Psoas muscle (tissue), 7 donors: ENCODE measurements at regions not wholly inside any gene's neighbourhood (a gene's known extent, or its start where the extent isn't known, plus 50 kb on each side); places are given as distances from the start of the nearest gene placed in this dataset.

ENCODE experiments used
- ATAC-seq, 4 donors: fragments of 200-7000 bp; cut with Tn5 transposase; one replicate each; pipeline ENCODE4 v1.9.1; 2020; ENCODE audit warnings: moderate library complexity in 3 of 4, mild to moderate bottlenecking in 2 of 4
- DNase-seq, 2 donors: peaks; one replicate each; pipeline ENCODE4 v3.0.0-alpha.2; 2020
- H3K27ac ChIP-seq: fragments of 200-600 bp; one replicate; pipeline ENCODE4 v1.8.0; 2022
- H3K27me3 ChIP-seq, 3 donors: fragments of 200-600 bp in 1 of 3; one replicate each; pipeline versions ENCODE4 v1.6.1 to v1.8.0; 2013 to 2022; ENCODE audit warnings: low read length in 2 of 3, mild to moderate bottlenecking in 2 of 3, moderate library complexity in 1 of 3; ENCODE audit not compliant: insufficient read depth in 3 of 3
- H3K36me3 ChIP-seq, 2 donors: fragments of 200-600 bp in 1 of 2; one replicate each; pipeline versions ENCODE4 v1.6.1 to v1.8.0; 2013 to 2022; ENCODE audit warnings: low read depth in 1 of 2, mild to moderate bottlenecking in 1 of 2, moderate library complexity in 1 of 2; ENCODE audit not compliant: insufficient read depth in 1 of 2
- H3K4me1 ChIP-seq: fragments of 200-600 bp; one replicate; pipeline ENCODE4 v1.8.0; 2022
- H3K4me3 ChIP-seq: fragments of 200-600 bp; one replicate; pipeline ENCODE4 v1.8.0; 2022; ENCODE audit warnings: mild to moderate bottlenecking
- H3K9me3 ChIP-seq: fragments of 200-600 bp; one replicate; pipeline ENCODE4 v1.8.0; 2022
- WGBS, 3 donors: extraction: QIAGEN DNeasy Blood & Tissue Kit; methylation state at CpG; one replicate each; pipeline versions ENCODE4 v1.1.6 to v1.1.7; 2013; 5-methylcytosine and 5-hydroxymethylcytosine counted together
- intact Hi-C, 2 donors: fragments of 100-400 bp; cut with DNase I; formaldehyde crosslinking; loops; one replicate each; pipeline versions ENCODE4 v1.11.0 to v1.14.2; 2022
- TF ChIP-seq, protein P1 (sequence below): fragments of 200-600 bp; IDR thresholded peaks from one replicate; pipeline ENCODE4 v1.8.0; 2022; ENCODE audit warnings: antibody characterized with exemption
- donor health status: healthy with polysubstance abuse.
- donor health status: DM: no; HTN: no; CAD: no; lungs with moderate emphysema.
- donor health status: Bipolar disorder and iron deficiency.
- donor health status: healthy.
- donor health status: DM: yes; HTN: yes; CAD: no.
- donor health status: DM: no; HTN: no; CAD: no.
- donor health status: DM: yes; HTN: yes; CAD: no.

DNA sequence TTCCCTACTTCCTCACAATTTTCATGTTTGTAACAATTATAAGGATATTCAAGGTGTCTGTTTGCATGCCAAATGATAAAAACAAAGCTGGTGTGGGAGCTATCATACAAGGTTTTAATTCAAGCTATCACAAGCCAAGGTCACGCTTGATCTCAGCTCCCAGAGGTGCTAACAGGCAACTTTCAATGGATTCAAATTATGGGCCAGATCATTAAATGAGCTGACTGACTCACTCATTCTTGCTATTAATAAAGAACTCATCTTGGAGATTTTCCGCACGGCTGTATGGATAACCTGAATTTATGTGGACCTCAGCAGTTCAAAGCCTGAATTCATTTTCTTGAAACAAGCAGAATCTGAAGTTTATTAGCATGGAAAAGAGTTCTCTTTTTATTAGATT, 267.3 kb upstream of the CDH6 start:
- no peak overlapping the region for H3K27ac ChIP-seq
- no peak overlapping the region for H3K4me3 ChIP-seq
- H3K4me1 ChIP-seq, result no peaks in the 10 kb centered on the region
- H3K9me3 ChIP-seq, result no peaks in the 10 kb centered on the region
- DNase-seq (no peak), ATAC-seq (no peak)
- intact Hi-C loops, result no loop called here
- WGBS, 3 donors, result 68 to 84% (median 71%) methylated on average over 3 of the region's 3 CpGs
- no peaks in the 10 kb centered on the region for H3K27me3 ChIP-seq
- H3K36me3 ChIP-seq, result no peaks in the 10 kb centered on the region
- TF ChIP-seq, protein P1, sequence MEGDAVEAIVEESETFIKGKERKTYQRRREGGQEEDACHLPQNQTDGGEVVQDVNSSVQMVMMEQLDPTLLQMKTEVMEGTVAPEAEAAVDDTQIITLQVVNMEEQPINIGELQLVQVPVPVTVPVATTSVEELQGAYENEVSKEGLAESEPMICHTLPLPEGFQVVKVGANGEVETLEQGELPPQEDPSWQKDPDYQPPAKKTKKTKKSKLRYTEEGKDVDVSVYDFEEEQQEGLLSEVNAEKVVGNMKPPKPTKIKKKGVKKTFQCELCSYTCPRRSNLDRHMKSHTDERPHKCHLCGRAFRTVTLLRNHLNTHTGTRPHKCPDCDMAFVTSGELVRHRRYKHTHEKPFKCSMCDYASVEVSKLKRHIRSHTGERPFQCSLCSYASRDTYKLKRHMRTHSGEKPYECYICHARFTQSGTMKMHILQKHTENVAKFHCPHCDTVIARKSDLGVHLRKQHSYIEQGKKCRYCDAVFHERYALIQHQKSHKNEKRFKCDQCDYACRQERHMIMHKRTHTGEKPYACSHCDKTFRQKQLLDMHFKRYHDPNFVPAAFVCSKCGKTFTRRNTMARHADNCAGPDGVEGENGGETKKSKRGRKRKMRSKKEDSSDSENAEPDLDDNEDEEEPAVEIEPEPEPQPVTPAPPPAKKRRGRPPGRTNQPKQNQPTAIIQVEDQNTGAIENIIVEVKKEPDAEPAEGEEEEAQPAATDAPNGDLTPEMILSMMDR, result no peak

DNA sequence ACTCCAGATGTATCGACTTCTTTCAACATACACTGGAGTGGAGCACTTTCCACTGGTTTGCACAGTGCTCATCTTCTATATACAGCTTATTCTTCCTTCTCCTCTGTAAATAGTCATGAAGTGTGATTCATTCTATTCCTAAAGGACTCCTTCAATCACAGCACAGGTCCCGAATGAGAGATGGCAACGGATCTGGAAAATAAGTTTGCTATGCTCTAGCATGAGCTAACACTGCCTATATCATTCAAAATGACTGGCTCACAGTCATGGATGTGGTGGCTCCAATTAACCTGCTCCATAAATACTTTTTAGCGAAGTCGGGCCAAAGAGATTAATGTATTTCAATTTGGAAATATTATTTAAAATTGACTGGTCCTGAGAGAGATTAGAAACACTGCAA, 272.1 kb upstream of the CDH6 start:
- WGBS, 3 donors, result 70 to 79% (median 78%) methylated on average over 5 of the region's 5 CpGs
- DNase-seq, result no peak
- Histone ChIP-seq H3K9me3 (no peaks in the 10 kb centered on the region), H3K4me1 (no peaks in the 10 kb centered on the region), H3K4me3 (no peak overlapping the region), H3K36me3 (no peaks in the 10 kb centered on the region), H3K27me3 (no peaks in the 10 kb centered on the region), H3K27ac (no peak overlapping the region)
- TF ChIP-seq, protein P1, result no peak
- intact Hi-C loops, result no loop called here
- no peak for ATAC-seq

DNA sequence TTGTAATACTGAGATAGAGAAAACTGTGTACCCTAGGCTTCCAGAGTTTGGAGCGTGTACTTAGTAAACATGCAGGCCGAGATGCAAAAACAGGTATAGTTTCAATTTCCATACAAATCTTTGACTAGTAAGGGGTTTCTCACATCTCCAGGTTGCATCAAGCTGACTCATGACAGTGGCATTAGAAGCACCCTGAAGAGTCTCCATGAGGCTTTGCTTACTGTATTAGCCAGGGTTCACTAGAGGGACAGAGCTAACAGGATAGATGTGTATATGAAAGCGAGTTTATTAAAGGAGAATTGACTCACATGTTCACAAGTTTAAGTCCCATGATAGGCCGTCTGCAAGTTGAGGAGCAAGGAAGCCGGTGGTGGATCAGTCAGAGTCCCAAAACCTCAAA, 275.3 kb upstream of the CDH6 start:
- Histone ChIP-seq H3K4me1 (no peaks in the 10 kb centered on the region), H3K4me3 (no peak overlapping the region), H3K27me3 (no peaks in the 10 kb centered on the region), H3K27ac (no peak overlapping the region), H3K36me3 (no peaks in the 10 kb centered on the region), H3K9me3 (no peaks in the 10 kb centered on the region)
- ATAC-seq (no peak), DNase-seq (no peak)
- intact Hi-C loops, result no loop called here
- TF ChIP-seq, protein P1, result no peak
- 75 to 81% (median 79%) methylated on average over 5 of the region's 5 CpGs for WGBS, 3 donors

DNA sequence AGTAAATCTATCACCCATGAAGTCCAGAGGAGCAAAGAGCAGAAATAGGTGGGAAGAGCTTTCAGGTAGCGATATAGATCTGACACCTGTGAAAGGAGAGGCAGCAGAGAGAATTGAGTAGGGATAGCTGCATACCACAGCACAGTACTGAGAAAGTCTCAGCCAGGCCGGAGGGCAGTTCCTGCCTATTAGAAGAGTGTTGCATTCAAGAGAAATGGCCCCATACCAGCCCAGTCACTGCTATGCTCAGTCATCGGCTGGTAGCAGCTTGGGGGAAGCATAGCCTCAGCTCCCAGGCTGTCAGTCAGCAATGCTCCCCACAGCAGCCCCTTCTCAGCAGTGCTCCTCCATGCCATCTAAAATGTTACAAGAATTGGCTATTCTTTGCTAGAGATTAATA, 285.1 kb upstream of the CDH6 start:
- 56 to 73% (median 59%) methylated on average over 3 of the region's 3 CpGs for WGBS, 3 donors
- TF ChIP-seq, protein P1, result no peak
- no peak for ATAC-seq
- Histone ChIP-seq H3K9me3 (no peaks in the 10 kb centered on the region), H3K27ac (no peak overlapping the region), H3K27me3 (no peaks in the 10 kb centered on the region), H3K4me1 (no peaks in the 10 kb centered on the region), H3K4me3 (no peak overlapping the region), H3K36me3 (no peaks in the 10 kb centered on the region)
- intact Hi-C loops, result no loop called here
- DNase-seq, result no peak

DNA sequence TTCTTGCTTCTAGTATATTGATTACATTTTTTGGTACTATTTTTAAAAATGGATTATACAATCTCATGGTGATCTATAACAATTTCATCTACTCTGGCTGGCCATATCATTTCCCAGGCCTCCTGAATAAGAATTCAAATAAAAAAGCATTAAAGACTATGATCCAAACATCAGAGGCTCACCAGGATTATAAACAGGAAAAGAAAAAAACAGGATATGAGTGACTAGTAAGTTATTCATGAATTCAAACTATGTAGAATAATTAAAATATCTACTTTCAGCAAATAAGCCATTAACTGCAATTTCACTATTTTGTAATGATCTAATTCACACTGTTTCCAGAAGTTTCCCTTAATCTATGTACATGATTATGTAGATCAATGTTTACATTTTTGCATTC, 293.1 kb upstream of the CDH6 start:
- Histone ChIP-seq H3K27me3 (no peaks in the 10 kb centered on the region), H3K4me1 (no peaks in the 10 kb centered on the region), H3K36me3 (no peaks in the 10 kb centered on the region), H3K27ac (no peak overlapping the region), H3K9me3 (no peaks in the 10 kb centered on the region), H3K4me3 (no peak overlapping the region)
- DNase-seq (no peak), ATAC-seq (no peak)
- intact Hi-C loops, result no loop called here
- TF ChIP-seq, protein P1, result no peak
